Tibial nerve (tissue), 4 donors: ENCODE measurements at regions not wholly inside any gene's neighbourhood (a gene's known extent, or its start where the extent isn't known, plus 50 kb on each side); places are given as distances from the start of the nearest gene placed in this dataset.

ENCODE experiments used
- DNase-seq, 2 donors: peaks; one replicate each; pipeline ENCODE4 v3.0.0-alpha.2; 2019; ENCODE audit warnings: low spot score in 2 of 2
- H3K27ac ChIP-seq, 4 donors: fragments of 200-600 bp; sonication (generic) in 3 of 4; one replicate each; pipeline ENCODE4 v1.5.1; 2017 to 2019; ENCODE audit warnings: mild to moderate bottlenecking in 1 of 4
- H3K27me3 ChIP-seq, 2 donors: fragments of 200-600 bp; sonication (generic) in 1 of 2; one replicate each; pipeline versions ENCODE4 v1.5.1 to v1.6.0; 2017 to 2019
- H3K36me3 ChIP-seq, 3 donors: fragments of 200-600 bp; sonication (generic); one replicate each; pipeline ENCODE4 v1.5.1; 2018 to 2019
- H3K4me1 ChIP-seq, 4 donors: fragments of 200-600 bp; sonication (generic) in 3 of 4; one replicate each; pipeline ENCODE4 v1.5.1; 2017 to 2019
- H3K4me3 ChIP-seq, 4 donors: fragments of 200-600 bp; sonication (generic) in 3 of 4; one replicate each; pipeline ENCODE4 v1.5.1; 2017 to 2019; ENCODE audit warnings: mild to moderate bottlenecking in 1 of 4, moderate library complexity in 1 of 4
- H3K9me3 ChIP-seq, 4 donors: fragments of 200-600 bp; sonication (generic) in 3 of 4; one replicate each; pipeline ENCODE4 v1.5.1; 2017 to 2019
- CTCF ChIP-seq, 5 experiments: fragments of 200-600 bp in 3 of 5; fragments of 450-650 bp in 2 of 5; sonication (generic) in 3 of 5; IDR thresholded peaks; one replicate each; pipeline ENCODE4 v1.5.1; 2016 to 2019; ENCODE audit warnings: antibody characterized with exemption in 5 of 5, mild to moderate bottlenecking in 3 of 5, moderate library complexity in 2 of 5
- EP300 ChIP-seq, 2 donors: sonication (generic); formaldehyde crosslinking; IDR thresholded peaks; one replicate each; pipeline ENCODE4 v1.6.1; 2017; ENCODE audit warnings: antibody characterized with exemption in 2 of 2, mild to moderate bottlenecking in 1 of 2
- POLR2A ChIP-seq, 2 donors: fragments of 450-650 bp; IDR thresholded peaks; one replicate each; pipeline ENCODE4 v1.6.1; 2017; ENCODE audit warnings: antibody characterized with exemption in 2 of 2, mild to moderate bottlenecking in 2 of 2, moderate library complexity in 2 of 2
- WGBS, 2 donors: methylation state at CpG; one replicate each; pipeline ENCODE4 v1.1.5; 2018; 5-methylcytosine and 5-hydroxymethylcytosine counted together

GRCh38 chr1:199877526-199878384 lies 149.8 kb upstream of the NR5A2 start:
- Histone ChIP-seq H3K9me3 (no peaks in the 10 kb centered on the region), H3K27ac (no peak overlapping the region), H3K4me3 (no peak overlapping the region), H3K36me3 (no peaks in the 10 kb centered on the region), H3K4me1 (no peaks in the 10 kb centered on the region), H3K27me3 (no peaks in the 10 kb centered on the region)
- DNase-seq, result no peak
- TF ChIP-seq POLR2A (IDR thresholded peaks at IDR 0.05) (no peak), CTCF (IDR thresholded peaks at IDR 0.05) (no peak), EP300 (IDR thresholded peaks at IDR 0.05) (no peak)
- 88 to 90% methylated on average over 7 of the region's 7 CpGs for WGBS, 2 donors

- 72 to 79% methylated on average over 4 of the region's 4 CpGs for WGBS, 2 donors
- TF ChIP-seq POLR2A (IDR thresholded peaks at IDR 0.05) (no peak), CTCF (IDR thresholded peaks at IDR 0.05) (no peak), EP300 (IDR thresholded peaks at IDR 0.05) (no peak)
- Histone ChIP-seq H3K4me3 (no peak overlapping the region), H3K4me1 (no peaks in the 10 kb centered on the region), H3K36me3 (no peaks in the 10 kb centered on the region), H3K27ac (no peak overlapping the region), H3K9me3 (no peaks in the 10 kb centered on the region), H3K27me3 (no peaks in the 10 kb centered on the region)
- DNase-seq, result no peak
Observed at GRCh38 chr1:199878823-199879222, 148.7 kb upstream of the NR5A2 start.

GRCh38 chr1:199898654-199899053 lies 128.9 kb upstream of the NR5A2 start:
- no peaks in the 10 kb centered on the region for H3K27me3 ChIP-seq
- peaks cover 0 to 5% (median 0%) of the 10 kb centered on the region in 4 donors for H3K9me3 ChIP-seq
- H3K4me1 ChIP-seq, result no peaks in the 10 kb centered on the region
- no peaks in the 10 kb centered on the region for H3K36me3 ChIP-seq
- no peak for DNase-seq
- no peak for TF ChIP-seq POLR2A (IDR thresholded peaks at IDR 0.05)
- WGBS, 2 donors, result 93% methylated on average over 1 of the region's 1 CpG
- H3K4me3 ChIP-seq, result no peak overlapping the region
- H3K27ac ChIP-seq, result no peak overlapping the region

GRCh38 chr1:199901341-199901740 lies 126.2 kb upstream of the NR5A2 start:
- H3K27ac ChIP-seq, result no peak overlapping the region
- no peaks in the 10 kb centered on the region for H3K36me3 ChIP-seq
- H3K9me3 ChIP-seq, result peaks cover 0 to 5% (median 0%) of the 10 kb centered on the region in 4 donors
- no peaks in the 10 kb centered on the region for H3K27me3 ChIP-seq
- TF ChIP-seq CTCF (IDR thresholded peaks at IDR 0.05), result no peak
- no peak for DNase-seq
- H3K4me1 ChIP-seq, result no peaks in the 10 kb centered on the region
- H3K4me3 ChIP-seq, result no peak overlapping the region

GRCh38 chr1:199907361-199907760 lies 120.1 kb upstream of the NR5A2 start:
- Histone ChIP-seq H3K9me3 (no peaks in the 10 kb centered on the region), H3K36me3 (no peaks in the 10 kb centered on the region), H3K27me3 (no peaks in the 10 kb centered on the region), H3K4me1 (no peaks in the 10 kb centered on the region), H3K27ac (no peak overlapping the region), H3K4me3 (no peak overlapping the region)
- no peak for TF ChIP-seq EP300 (IDR thresholded peaks at IDR 0.05)
- no peak for TF ChIP-seq POLR2A (IDR thresholded peaks at IDR 0.05)
- TF ChIP-seq CTCF (IDR thresholded peaks at IDR 0.05), result no peak
- no peak for DNase-seq
- WGBS, 2 donors, result 76 to 87% methylated on average over 2 of the region's 2 CpGs
